Heart left ventricle (tissue), 16 donors: ENCODE measurements at regions not wholly inside any gene's neighbourhood (a gene's known extent, or its start where the extent isn't known, plus 50 kb on each side); places are given as distances from the start of the nearest gene placed in this dataset.

Experiments used
- ATAC-seq, 4 donors: fragments of 200-7000 bp; cut with Tn5 transposase; one replicate each; pipeline ENCODE4 v1.9.1; 2020 to 2022; ENCODE audit warnings: moderate library complexity in 4 of 4, mild to moderate bottlenecking in 3 of 4, moderate number of reproducible peaks in 1 of 4
- DNase-seq, 5 donors: peaks; one replicate each; pipeline ENCODE4 v3.0.0-alpha.2; 2020
- H3K27ac ChIP-seq, 12 donors: fragments of 200-600 bp; sonication (generic) in 4 of 12; one replicate each; pipeline versions ENCODE4 v1.5.0 to v1.8.0; 2016 to 2022; ENCODE audit warnings: mild to moderate bottlenecking in 2 of 12
- H3K27me3 ChIP-seq, 9 donors: fragments of 200-600 bp; sonication (generic) in 2 of 9; one replicate each; pipeline versions ENCODE4 v1.5.1 to v1.8.0; 2016 to 2022; ENCODE audit warnings: mild to moderate bottlenecking in 3 of 9
- H3K36me3 ChIP-seq, 9 donors: fragments of 200-600 bp; sonication (generic) in 2 of 9; one replicate each; pipeline versions ENCODE4 v1.5.0 to v1.8.0; 2018 to 2022; ENCODE audit warnings: mild to moderate bottlenecking in 2 of 9
- H3K4me1 ChIP-seq, 12 donors: fragments of 200-600 bp; sonication (generic) in 4 of 12; one replicate each; pipeline versions ENCODE4 v1.5.0 to v1.8.0; 2016 to 2022; ENCODE audit warnings: mild to moderate bottlenecking in 3 of 12
- H3K4me3 ChIP-seq, 12 donors: fragments of 200-600 bp; sonication (generic) in 4 of 12; one replicate each; pipeline versions ENCODE4 v1.5.0 to v1.8.0; 2017 to 2022; ENCODE audit warnings: mild to moderate bottlenecking in 9 of 12, moderate library complexity in 4 of 12
- H3K9me3 ChIP-seq, 12 donors: fragments of 200-600 bp; sonication (generic) in 4 of 12; one replicate each; pipeline versions ENCODE4 v1.5.0 to v1.8.0; 2016 to 2022; ENCODE audit warnings: mild to moderate bottlenecking in 1 of 12
- POLR2A ChIP-seq, 2 donors: fragments of 450-650 bp; IDR thresholded peaks; one replicate each; pipeline ENCODE4 v1.6.1; 2017; ENCODE audit warnings: antibody characterized with exemption in 2 of 2, mild to moderate bottlenecking in 2 of 2, moderate library complexity in 2 of 2
- WGBS, 4 donors: extraction: QIAGEN DNeasy Blood & Tissue Kit in 2 of 4; methylation state at CpG; one replicate each; pipeline versions ENCODE4 v1.1.5 to v1.1.7; 2013 to 2018; 5-methylcytosine and 5-hydroxymethylcytosine counted together
- intact Hi-C, 10 donors: fragments of 100-400 bp; cut with DNase I; formaldehyde crosslinking; loops; one replicate each; pipeline versions ENCODE4 v1.11.1 to v1.14.2; 2022
- TF ChIP-seq, protein P1 (sequence below), 12 donors: fragments of 200-600 bp; sonication (generic) in 4 of 12; IDR thresholded peaks; one replicate each; pipeline versions ENCODE4 v1.5.0 to v1.8.0; 2018 to 2022; ENCODE audit warnings: antibody characterized with exemption in 12 of 12, mild to moderate bottlenecking in 5 of 12
- donor health status: ischemic (EF 13 %, LVEDD 7.1; RV severe dilation, severe dysfunction).
- donor health status: healthy with polysubstance abuse.
- donor health status: DM: no; HTN: yes; CAD: no.
- donor health status: DM: no; HTN: no; CAD: no.
- donor health status: ischemic (EF 25% LVEDD 6.9; RV normal size, moderate dysfunction).
- donor health status: ischemic (EF 25% LVEDD 5.7; RV mildly dilated, moderate dysfunction).
- donor health status: healthy.
- donor health status: DM: yes; HTN: yes; CAD: no.
- donor health status: ischemic (EF 35%, LVEDD 5.7; RV mildly dilated, moderate dysfunction).
- donor health status: nonischemic (EF 11% LVEDD 7.7; RV severe dilation, severe dysfunction).
- donor health status: DM: yes; HTN: yes; CAD: no.
- donor health status: PGD.
- donor health status: ischemic (EF 29% LVEDD 5.4; RV normal size, mild dysfunction).
- donor health status: nonischemic (EF 23%, LVEDD 6.1; RV moderate dilation, normal function).

DNA sequence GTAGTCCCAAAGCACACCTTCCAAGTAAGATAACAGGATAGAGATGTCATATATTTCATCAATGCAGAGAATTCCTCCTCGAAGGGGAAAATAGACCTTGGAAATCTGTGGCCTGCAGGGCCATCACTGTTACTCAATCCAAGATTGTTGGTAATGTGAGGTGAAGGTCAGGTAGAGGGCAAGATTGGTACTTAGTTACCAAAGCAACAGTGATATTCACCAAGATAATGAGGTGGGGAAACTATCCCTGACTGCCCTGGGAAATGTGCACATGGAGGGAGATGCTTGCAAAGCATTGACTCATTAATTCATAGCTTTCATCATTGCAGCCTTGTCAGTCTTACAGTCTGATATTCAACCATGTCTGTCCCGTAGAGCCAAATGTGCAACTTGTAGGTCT lies 234.1 kb upstream of the MON1B start:
- intact Hi-C loops = no loop called here
- no peak overlapping the region for H3K4me3 ChIP-seq
- TF ChIP-seq, protein P1, sequence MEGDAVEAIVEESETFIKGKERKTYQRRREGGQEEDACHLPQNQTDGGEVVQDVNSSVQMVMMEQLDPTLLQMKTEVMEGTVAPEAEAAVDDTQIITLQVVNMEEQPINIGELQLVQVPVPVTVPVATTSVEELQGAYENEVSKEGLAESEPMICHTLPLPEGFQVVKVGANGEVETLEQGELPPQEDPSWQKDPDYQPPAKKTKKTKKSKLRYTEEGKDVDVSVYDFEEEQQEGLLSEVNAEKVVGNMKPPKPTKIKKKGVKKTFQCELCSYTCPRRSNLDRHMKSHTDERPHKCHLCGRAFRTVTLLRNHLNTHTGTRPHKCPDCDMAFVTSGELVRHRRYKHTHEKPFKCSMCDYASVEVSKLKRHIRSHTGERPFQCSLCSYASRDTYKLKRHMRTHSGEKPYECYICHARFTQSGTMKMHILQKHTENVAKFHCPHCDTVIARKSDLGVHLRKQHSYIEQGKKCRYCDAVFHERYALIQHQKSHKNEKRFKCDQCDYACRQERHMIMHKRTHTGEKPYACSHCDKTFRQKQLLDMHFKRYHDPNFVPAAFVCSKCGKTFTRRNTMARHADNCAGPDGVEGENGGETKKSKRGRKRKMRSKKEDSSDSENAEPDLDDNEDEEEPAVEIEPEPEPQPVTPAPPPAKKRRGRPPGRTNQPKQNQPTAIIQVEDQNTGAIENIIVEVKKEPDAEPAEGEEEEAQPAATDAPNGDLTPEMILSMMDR (IDR thresholded peaks at IDR 0.05) = no peak
- no peak overlapping the region for H3K27ac ChIP-seq
- WGBS, 4 donors = 66 to 74% (median 70%) methylated on average over 2 of the region's 2 CpGs
- no peaks in the 10 kb centered on the region for H3K27me3 ChIP-seq
- H3K36me3 ChIP-seq = no peaks in the 10 kb centered on the region
- H3K4me1 ChIP-seq = no peaks in the 10 kb centered on the region
- H3K9me3 ChIP-seq = peaks cover 0 to 6% (median 0%) of the 10 kb centered on the region in 12 donors
- DNase-seq (no peak), ATAC-seq (no peak)

GRCh38 chr16:76959166-76959565 lies 231.8 kb upstream of the MON1B start:
- intact Hi-C loops = no loop called here
- H3K27ac ChIP-seq = no peak overlapping the region
- ATAC-seq (no peak), DNase-seq (no peak)
- no peaks in the 10 kb centered on the region for H3K9me3 ChIP-seq
- H3K4me3 ChIP-seq = no peak overlapping the region
- no peaks in the 10 kb centered on the region for H3K27me3 ChIP-seq
- H3K36me3 ChIP-seq = no peaks in the 10 kb centered on the region
- 58 to 87% (median 78%) methylated on average over 1 of the region's 1 CpG for WGBS, 4 donors
- no peaks in the 10 kb centered on the region for H3K4me1 ChIP-seq
- TF ChIP-seq, protein P1 (IDR thresholded peaks at IDR 0.05) = no peak
- TF ChIP-seq POLR2A (IDR thresholded peaks at IDR 0.05) = no peak

DNA sequence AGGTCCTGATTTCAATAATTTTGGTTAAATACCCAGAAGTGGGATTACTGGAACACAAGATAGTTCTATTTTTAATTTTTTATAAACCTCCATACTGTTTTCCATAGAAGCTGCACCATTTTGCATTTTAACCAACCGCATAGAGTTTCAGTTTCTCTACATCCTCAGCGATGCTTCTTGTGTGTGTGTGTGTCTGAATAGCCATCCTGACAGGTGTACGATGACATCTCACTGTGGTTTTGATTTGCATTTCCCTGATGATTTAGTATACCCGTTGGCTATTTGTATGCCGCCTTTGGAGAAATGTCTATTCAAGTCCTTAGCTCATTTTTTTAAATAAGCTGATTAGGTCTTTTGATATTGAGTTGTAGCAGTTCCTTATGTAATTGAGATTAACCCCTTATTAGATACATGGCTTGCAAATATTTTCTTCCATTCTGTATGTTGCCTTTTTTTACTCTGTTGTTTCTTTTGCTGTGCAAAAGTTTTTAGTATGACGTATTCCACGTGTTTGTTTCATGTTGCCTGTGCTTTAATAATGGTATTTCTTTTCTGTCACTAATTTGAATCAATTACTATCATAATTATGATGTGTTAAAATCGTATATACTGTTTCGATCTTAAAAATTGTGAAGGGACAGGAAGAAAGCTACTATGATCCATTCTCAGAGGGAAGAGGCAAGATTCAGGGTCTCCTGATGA lies 227.2 kb upstream of the MON1B start:
- DNase-seq (no peak), ATAC-seq (no peak)
- Histone ChIP-seq H3K4me3 (no peak overlapping the region), H3K4me1 (no peaks in the 10 kb centered on the region), H3K27ac (no peak overlapping the region), H3K9me3 (no peaks in the 10 kb centered on the region), H3K36me3 (no peaks in the 10 kb centered on the region), H3K27me3 (no peaks in the 10 kb centered on the region)
- 85 to 89% (median 87%) methylated on average over 9 of the region's 9 CpGs for WGBS, 4 donors
- intact Hi-C loops = no loop called here
- no peak for TF ChIP-seq POLR2A (IDR thresholded peaks at IDR 0.05)
- TF ChIP-seq, protein P1 (IDR thresholded peaks at IDR 0.05) = no peak

DNA sequence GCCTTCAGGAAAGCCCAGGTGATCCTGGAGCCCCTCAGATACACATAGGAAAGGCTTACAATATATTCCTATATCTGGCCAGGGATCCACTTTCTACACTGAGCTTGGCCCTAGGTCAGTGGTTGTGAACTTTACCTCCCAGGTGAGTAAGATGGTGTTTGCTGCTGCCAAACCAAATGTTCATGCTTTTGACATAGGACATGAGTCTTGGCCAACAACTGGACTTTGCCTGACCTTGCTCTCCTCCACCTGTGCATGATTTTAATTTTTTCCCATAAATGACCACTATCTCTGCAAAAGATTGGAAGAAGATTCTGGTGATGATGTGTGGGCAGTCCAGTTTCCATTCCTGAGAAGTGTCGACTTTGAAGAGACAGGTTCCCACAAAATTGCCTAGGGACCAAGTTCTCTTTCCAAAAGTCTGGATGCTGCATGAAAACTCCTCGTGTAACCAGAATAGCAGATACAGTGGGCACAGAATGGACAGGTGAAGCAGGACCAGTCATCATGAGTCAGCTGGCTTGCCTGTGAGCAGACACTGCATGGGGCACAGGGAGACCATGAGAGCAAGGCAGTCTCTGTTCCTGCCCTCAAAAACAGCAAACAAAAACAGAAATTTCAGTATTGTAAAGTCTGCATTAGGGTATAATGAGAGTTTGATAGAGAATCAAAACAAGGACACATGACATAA lies 226.4 kb upstream of the MON1B start:
- H3K4me1 ChIP-seq = no peaks in the 10 kb centered on the region
- 75 to 92% (median 87%) methylated on average over 2 of the region's 2 CpGs for WGBS, 4 donors
- H3K27me3 ChIP-seq = no peaks in the 10 kb centered on the region
- H3K27ac ChIP-seq = no peak overlapping the region
- H3K36me3 ChIP-seq = no peaks in the 10 kb centered on the region
- no peak for DNase-seq
- TF ChIP-seq POLR2A (IDR thresholded peaks at IDR 0.05) = no peak
- TF ChIP-seq, protein P1 (IDR thresholded peaks at IDR 0.05) = no peak
- intact Hi-C loops = no loop called here
- no peak for ATAC-seq
- H3K4me3 ChIP-seq = no peak overlapping the region
- no peaks in the 10 kb centered on the region for H3K9me3 ChIP-seq
